NCI-H748 (cell line): ENCODE measurements at regions not wholly inside any gene's neighbourhood (a gene's known extent, or its start where the extent isn't known, plus 50 kb on each side); places are given as distances from the start of the nearest gene placed in this dataset.

Experiments
- DNase-seq: peaks from one replicate; lab custom pipeline; 2025; ENCODE audit not compliant: unreplicated experiment; lab: John Stamatoyannopoulos, UW

DNA sequence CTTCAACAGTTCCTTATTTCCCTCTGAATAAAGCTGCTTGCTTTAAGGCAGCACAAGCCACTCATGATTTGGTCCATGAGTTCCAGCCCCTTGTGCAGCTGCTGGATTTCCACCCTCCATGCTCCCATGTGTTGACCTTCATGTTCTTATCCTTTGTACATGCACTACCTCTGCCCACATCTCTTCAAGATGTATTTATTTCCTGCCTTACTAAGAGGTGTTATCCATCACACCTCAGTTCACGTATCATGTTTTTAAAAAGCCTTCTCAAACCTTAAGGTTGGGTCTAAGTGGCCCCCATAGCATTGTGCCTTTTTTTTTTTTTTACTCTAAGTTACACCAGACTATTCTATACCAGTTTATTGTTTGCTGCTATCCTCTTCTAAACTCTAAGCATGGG lies 107.7 kb downstream of the SIPA1L2 start:
- DNase-seq = no peak

DNA sequence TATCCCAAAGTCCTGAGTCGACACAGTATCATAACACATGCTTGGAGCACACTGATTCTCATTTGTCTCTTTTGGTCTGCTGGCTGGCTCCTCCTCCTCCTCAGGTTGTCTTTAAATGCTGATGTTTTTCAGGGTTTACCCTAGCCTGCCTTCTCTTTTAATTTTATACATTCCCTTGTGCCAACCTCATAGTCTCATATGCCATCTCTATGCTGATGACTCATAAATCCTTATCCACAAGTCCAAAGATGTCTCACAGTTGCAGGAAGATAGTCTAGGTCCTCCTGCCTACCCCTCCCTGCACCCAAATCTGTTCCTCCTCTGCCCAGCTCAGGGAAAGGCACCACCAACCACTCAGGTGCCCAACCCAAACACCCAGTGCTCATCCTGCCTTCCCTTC lies 108.3 kb downstream of the SIPA1L2 start:
- no peak for DNase-seq

DNA sequence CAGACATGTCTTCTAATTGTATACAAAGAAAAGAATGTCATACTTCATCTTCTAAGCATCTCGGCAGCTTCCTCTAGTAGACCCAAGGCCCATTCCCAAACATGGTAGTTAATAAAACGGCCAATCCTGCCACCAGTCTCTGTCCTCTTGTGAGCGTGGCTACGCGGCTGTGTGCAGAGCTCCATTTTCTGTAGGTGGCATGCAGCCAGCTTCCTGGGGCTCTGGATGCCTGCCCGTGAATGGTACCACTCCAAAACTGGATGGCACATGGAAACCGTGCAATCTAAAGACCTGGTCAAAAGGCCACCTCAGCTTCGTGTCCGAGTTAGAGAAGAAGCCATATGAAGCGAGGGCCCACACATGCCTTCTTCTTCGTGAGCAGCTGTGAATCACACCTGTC lies 110.7 kb downstream of the SIPA1L2 start:
- peak; percentile 89 for DNase-seq

DNA sequence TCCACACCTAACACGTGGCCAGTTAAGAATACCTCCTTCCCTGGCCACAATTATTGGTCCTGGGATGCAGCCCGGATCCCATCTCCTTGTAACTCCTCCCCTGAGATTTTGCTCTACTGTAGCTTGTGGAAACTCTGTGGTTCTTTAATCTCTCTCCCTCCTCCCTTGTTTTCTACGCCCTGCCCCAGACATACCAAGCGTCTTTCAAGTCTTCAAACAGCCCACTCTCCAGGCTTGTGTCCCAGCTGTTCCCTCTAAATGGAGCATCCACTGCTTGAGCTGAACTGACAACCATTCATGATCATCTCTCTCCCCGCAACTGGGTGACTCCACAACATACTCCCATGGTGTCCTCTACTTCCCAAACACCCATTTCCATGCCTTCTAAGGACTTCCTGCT lies 111.6 kb downstream of the SIPA1L2 start:
- no peak for DNase-seq

DNA sequence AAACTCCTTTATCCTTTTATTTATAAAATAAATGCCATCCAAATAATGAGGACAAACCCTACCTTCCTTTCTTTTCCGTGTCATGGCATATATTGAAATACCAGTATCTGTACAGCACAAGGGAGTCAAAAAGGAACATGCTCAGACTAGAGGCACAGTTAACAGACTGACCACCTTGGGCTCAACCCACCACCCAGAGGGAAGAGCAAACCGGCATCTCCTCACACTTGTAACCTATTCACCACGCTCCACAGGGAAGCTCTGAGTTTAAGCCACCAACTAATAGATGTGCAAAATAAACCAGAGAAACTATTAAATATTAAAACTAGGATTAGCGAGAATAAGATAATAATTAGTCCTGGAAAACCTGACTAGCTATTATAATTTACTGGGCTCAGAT lies 112.7 kb downstream of the SIPA1L2 start:
- DNase-seq = no peak

DNA sequence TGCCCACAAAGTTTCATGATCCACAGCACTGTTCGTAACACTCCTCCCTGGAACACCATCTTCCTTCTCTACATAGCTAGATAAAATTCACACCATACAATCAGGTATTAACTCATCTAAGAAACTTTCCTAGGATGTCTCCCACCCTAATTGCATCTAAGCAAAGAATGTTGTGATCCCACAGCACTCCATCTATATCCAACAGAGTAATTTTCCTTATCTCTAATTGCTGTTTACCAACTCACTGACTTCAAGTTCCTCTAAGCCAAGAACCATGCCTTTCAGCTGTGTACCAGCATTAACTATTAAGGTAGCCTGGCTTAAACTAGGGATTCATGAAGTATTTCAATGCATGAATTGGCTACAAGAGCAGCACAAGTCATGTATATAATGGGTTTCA lies 114.2 kb downstream of the SIPA1L2 start:
- no peak for DNase-seq

DNA sequence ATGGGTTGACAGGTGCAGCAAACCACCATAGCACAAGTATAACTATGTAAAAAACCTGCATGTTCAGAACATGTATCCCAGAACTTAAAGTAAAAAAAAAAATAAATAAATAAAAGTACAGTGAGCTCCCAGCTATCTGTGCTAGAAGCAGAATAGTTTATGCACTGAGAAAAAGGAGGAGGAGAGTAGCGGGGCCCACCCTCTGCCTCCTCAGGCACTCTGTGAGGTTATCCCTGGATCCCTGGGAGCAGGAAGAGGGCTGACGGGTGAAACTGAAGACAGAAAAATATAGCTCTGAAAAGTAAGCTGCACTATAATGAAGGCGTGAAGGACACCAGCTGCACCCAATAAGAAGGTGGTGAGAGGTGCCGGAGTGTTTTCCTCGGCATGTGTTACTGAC lies 117.2 kb downstream of the SIPA1L2 start:
- no peak for DNase-seq

DNA sequence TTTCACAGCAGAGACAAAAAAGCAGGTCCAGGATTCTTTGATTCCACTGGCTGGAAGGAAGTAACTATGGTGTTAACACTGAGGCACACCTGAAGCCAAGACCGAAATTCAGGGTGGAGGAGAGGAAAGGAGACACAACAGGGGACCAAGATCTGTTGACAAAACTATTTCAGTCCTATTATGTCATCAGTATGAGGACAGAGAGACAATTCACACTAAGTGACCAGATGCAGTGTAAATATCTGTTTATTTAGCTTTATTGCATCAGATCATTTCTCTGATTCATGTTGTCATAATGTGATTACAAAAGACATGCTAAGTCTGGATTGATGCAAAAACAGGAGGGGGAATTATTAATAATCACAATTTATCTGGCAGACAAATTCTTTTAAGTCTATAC lies 118.8 kb downstream of the SIPA1L2 start:
- DNase-seq = peak; percentile 76

DNA sequence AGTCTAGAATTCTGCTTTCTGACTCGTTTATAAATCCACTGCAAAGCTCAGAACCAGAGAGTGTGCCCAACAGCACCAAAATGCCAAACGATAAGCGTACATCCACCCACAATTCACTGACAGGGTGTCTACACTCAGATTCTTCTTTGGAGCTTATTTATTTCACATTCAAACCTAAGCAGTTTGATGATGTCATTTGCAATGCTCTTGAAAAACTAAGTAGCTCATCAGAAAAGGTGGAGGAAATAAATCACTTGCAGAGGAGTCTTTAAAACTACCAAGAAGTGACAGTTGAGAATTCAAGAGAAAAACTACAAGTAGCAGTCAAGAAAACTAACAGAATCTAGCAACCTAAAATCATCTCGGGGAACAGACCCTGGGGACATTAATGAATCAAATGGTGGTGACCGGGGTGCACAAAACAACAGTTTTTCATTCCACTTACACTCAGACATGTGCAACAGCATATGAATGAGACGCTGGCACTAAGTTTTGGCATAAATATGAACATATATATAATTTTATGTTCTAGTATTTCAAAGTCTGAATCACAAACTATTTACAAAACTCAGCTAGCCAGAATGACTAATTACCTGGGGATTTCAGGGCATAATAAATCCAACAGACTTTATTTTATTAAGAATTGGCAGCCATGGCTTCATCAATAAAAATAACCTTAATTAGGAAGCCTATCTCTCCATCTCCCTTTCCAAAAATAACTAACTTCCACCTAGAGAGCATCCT lies 119.4 kb downstream of the SIPA1L2 start:
- no peak for DNase-seq

DNA sequence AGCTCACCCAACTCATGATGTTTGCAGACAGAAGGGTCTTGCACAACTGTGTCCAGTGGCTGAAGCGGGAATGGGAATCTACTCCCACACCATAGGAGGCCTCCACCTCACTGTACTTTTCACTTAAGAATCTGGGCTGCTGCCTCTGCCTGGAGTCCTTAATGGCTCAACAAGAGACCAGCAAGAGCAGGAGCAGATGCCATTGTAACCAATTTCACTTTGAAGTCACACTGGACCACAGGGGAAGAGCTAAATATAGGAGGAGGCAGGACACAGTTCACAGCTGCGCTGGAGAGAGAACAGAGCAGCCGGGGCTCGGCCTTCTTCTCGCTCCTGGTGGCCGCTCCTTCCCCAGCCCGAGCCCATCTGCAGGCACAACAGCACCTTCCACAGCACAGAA lies 120.4 kb downstream of the SIPA1L2 start:
- DNase-seq = no peak

DNA sequence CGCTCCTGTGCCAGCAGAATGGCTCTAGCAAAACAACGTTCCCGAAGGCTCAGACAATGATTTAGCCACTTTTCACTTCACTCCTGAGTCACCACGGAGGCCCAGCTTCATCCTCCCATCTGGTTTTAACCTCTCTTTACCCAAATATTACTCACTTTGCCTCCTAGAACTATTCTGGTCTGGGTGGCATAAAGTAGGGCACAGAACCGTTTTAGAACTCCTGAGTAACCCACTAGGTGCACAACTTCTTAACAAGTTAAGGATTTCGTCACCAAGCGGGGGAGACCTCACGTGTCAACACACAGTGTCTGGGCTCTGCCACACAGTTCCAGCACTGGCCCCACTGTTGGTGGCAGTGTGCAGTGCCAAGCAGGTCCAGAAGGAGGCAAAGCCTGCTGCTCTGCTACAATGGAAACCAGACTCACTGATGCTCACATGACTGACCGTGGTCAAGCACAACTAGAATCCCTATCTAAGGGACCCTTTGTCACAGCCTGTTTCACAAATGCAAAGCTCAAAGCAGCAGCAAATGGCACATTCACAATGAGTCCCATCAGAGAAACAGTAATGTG lies 121.7 kb downstream of the SIPA1L2 start:
- DNase-seq = no peak

DNA sequence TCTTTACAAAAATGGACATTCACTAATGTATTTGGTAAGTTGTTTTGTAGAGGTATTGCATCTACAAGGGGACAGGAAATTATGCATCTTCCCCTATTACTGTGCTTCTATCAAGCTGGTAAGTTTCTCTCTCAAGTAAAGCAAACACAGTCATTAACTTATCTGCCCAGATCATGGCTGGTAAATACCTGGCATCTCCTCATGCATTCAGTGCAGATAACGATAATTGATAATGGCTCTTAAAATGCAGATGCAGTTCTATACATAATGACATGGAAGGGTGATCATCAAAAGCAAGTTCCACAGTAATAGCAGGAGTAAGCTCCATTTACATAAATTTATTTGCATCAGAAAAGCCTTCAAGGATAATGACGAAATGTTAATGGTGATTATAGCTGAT lies 122.4 kb downstream of the SIPA1L2 start:
- DNase-seq = peak; percentile 15

DNA sequence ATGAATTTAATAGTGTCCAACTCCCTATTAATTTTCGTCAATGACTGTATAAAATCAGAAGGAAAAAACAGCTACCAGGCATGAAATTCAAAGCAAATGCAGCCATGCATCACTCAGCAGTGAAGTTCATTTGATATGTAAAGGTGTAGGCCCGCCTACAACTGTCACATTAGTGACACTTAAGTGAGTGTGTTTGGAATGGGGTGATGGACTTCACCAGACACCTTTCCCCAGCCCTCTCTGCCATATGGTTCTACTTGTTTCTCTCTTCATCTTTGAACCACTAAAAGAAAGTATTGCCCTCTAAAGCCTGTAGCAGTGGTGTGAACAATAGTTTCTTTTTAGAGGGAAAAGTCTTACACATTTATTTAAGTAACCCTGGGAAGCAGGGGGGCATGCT lies 124.0 kb downstream of the SIPA1L2 start:
- DNase-seq = no peak

DNA sequence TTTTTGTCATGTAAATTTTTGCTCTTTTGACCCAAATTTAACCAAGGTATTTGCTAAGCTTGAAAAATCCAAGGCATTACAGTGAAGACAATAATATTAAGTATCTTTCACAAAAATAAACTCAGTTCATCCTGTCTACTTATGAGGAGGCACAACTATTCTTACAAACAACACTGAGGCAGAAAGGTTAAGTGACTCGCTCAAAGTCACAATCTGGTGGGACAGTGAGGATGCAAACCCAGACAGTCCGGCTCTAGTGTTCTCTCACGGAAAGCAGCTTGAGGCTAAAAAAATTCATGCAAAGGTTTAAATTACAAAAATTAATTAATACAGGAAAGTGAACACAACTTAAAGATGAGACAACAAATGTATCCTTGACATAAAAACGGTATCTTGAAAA lies 125.3 kb downstream of the SIPA1L2 start:
- DNase-seq = no peak

DNA sequence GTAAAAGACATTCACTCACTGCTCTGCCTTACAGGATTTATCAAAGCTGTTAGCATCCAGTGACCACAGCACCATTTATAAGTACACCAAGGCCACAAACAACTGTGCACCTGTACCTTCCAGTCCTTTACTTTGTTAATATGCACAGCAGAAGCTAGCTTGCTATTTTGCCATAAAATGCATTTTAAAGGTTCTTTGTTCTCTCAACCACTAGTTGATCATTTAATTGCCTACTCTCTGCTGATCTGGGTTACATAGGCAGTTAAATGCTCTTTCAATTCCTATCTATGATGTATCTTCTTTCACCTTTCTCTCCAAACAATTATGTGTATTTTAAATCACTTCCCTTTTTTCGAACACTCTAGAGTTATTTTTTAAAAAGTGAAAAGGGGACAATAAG lies 126.4 kb downstream of the SIPA1L2 start:
- DNase-seq = peak; percentile 4

DNA sequence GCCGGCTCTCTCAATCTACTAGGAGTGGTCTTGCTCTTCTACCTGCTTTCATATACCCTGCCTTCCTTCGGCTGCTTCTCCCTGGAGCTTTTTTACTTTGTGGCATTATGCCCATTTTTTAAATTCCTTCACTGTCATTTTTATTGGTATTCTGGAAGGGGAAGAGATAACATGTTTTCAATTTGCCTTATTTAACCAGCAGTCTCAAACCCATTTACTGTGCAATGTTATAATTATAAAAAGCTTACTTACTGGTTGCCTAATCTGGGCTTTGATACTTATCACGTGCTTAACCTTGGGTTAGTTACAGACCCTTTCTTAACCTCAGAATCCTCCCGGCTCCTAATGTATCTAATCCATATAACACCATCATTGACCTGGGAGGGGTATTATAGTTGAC lies 128.1 kb downstream of the SIPA1L2 start:
- no peak for DNase-seq

DNA sequence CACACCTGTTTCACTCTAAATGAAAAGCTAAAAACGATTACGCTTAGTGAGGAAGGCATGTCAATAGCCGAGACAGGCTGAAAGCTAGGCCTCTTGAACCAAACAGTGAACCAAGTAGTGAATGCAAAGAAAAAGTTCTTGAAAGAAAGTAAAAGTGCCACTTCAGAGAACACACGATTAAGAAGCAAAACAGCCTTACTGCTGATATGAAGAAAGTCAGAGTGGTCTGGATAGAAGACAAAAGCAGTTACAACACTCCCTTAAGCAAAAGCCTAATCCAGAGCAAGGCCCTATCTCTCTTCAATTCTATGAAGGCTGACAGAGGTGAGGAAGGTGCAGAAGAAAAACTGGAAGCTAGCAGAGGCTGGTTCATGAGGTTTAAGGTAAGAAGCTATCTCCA lies 130.7 kb downstream of the SIPA1L2 start:
- no peak for DNase-seq

DNA sequence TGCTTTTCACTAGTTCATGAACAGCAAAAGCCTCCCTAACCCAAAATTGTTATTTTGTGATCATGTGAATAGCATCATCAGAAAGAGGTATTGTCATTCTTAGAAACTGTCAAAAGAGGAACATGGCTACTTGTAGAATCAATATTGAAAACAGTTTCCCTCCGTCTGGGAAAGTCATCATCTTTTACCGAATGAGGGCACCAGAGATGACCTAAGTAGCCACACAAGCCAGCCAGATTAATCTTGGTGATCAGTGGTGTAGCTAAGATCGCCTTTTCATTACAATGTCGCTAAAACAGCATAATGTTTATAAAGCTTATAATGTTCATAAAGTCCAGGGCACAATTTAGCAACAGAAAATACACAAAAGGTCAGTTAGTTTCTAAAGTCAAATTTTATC lies 136.1 kb downstream of the SIPA1L2 start:
- DNase-seq = no peak

DNA sequence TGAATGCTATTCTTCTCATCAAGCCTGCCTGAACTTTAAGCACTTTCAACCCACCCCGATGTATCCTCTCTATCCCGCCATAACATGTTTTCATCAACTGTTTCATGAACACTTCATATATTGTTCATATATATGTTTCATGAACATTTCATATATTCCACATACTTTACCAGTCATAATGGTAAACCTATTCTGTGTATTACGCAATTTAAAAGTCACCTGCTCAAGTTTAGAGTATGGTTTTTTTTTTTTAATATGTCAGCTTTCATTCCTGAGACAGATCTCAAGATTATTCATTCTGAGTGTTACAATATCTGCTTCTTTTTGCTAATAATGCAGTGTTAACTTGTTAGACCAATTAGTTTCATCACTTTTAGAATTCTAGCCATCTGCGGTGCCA lies 140.7 kb downstream of the SIPA1L2 start:
- no peak for DNase-seq

DNA sequence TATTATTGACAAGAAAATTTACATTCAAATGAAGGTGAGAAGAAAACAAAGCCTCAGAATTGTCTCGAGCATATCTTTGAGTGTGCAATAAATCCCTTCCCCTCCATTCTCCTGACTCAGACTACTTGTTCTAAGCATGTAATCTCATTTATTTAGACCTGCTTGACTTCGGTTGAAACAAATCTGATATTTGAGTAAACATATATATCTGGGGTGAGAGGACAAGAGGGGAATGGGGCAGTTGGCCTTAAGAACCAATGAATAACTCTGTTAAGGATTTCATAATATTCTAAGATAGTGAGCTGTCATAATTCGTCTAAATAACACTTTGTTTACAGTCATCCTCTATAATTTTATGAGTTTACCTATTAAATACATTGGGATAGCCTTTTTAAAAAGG lies 142.7 kb downstream of the SIPA1L2 start:
- no peak for DNase-seq

DNA sequence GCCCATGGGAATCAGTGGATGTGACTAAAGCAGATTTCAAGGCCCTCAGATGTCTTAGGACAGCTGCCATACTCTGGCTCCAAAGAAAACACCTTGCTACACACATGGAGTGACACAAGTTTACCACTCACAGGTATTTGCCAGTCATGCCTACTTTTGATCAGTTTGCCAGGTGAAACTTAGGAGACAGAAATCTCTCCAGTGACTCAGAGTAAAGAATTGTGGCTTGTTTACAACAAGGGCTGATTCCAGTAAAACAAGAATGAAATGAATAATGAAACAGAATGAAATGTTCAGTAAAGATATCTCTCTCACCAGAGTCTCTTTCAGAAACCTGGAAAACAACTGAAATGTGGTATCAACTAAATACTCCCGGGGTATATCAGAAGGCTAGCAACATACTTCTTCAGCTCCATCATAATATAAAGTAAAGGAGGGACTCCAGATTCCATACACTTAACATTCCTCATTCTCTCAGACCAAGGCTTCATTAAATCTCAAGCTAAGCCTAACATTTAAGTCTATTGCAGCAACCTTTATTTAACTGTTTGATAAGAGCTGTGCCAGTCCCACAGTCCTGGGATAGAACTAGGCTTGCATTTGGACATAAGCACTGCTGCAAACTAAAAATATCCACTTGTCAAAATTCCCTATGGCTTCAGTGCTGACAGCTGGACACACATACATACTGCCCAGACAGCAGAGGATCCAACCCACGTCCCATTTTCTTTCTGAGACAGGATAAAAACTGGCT lies 143.3 kb downstream of the SIPA1L2 start:
- no peak for DNase-seq

DNA sequence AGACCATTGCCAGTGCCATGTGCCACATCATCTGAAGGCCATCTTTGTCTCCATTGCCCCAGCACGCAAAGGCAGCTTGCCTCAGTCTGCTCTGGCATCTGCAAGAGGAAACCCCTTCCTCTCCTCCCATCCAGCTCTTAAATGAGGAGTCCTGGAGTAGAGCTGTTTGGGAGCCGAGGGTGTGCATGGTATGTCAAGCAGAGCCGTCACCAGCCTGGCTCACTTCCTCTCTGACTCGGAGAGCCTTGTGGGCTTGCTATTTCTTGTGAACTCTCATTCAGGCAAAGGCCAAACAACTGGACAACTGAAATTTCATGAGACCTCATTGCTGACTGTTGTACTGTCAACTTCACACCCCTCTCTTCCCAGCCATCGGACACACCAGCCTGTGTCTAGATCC lies 143.9 kb downstream of the SIPA1L2 start:
- no peak for DNase-seq
